Stimulated activated naive CD4-positive, alpha-beta T cell (primary cell): ENCODE measurements at regions not wholly inside any gene's neighbourhood (a gene's known extent, or its start where the extent isn't known, plus 50 kb on each side); places are given as distances from the start of the nearest gene placed in this dataset.
A peak's percentile ranks its signal among the peaks of the same experiment; 100 is the strongest.
"Not testable (repeated sequence)": the region's sequence is repeated elsewhere in the genome, so short reads cannot be mapped to it uniquely, and the experiment has no call there.

Experiments used
- DNase-seq, 6 experiments: peaks; one replicate each; lab custom pipeline; 2025; lab: John Stamatoyannopoulos, UW

DNA sequence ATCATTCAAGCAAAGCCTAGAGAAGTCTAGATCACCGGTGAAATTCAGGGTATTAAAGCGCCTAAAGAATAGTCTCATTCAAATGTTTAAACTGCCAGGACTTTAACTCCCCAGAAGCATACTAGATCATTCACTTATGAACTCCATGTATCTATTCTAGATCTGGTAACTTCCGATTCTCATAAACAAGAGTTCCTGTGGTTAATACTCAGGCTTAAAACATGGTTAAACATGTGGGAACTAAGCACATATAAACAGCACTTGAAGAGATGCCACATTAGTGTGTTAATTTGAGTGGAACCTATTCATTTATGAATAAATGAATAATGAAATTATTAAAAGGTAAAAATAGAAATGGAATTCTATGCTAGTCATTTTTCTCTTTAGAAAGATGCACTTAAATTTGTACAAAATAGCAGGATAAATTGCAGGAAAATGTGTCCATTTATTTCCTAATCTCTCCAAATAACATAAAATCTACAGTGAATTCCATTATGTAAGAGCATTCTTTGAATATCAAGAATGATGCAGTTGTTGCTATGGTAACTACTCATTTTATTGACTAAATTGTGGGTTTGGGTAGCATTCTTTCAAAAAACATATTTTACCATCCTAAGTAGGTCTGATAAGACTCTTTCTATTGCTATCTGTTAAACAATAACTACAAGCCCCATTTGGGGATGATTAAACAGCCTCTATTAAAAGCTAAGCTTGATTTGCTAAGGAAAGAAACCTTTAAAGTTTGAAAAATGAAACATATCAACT lies 147.6 kb upstream of the TMEM168 start:
- DNase-seq: peak in 2 of 6 experiments; percentile 5 to 29

DNA sequence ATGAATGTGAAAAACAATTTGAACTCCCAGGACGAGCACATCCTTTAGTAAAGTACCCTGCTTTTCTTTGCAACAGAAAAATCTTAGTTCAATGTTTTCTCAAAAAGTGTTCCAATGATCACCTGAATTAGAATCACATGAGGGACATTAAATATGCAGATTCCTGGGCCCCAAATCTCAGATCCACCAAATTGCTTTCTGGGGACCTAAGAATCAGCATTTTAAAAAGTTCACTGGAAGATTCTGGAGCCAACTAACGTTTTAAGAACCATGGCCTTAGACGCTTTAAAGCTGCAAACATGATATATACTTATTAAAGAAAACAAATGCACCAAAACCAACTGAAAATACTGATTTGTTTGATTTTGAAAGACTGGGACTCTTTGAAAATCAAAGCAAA lies 143.4 kb upstream of the TMEM168 start:
- no peak for DNase-seq

DNA sequence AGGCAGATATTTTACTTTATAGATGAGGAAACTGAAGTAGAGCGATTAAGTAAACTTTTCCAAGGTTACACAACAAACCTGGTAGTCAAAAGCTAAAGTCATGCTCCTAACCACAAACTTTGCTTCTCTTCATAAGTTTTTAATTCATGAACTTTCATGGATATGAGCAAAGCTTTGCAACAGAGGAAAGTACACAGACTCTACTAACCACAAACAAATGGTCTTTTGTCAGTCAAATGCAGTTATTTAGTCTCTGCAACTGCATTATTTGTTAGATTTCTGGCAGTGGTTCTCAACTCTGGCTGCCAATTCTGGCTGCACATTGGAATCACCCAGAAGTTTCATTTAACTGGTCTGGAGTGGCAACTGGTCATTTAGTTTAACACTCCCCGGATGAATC lies 140.6 kb upstream of the TMEM168 start:
- no peak for DNase-seq

DNA sequence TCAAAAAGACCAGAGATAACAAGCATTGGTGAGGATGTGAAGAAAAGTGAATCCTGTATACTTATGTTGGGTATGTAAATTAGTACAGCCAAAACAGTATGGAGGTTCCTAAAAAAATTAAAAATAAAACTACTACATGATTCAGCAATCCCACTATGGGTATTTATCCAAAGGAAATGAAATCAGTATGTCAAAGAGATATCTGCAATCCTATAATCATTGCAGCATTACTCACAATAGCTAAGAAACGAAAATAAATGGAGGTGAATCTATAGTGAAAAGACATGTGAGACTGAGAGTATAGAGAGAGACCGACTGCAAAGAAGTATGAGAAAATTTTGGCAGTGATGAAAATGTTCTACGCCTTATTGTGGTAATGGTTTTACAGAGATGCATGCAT lies 139.2 kb upstream of the TMEM168 start:
- no peak for DNase-seq

DNA sequence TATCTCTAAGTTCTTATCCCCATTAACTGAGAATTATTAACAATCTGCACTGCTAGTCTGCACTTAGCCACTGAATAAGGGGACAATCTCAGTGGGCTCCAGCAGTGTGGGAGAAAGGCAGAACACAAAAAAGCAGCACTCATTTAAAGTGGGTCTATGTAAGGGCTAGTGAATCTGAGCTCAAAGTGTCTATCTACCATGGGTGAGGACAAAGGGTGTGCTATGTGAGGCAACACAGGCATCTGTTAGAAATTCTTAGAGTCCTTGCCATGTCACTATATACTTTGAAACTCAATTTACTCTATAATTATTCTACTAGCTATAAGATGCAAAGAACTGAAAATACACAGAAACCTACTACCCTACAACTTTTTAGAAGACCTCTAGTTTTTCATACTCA lies 135.8 kb upstream of the TMEM168 start:
- DNase-seq: no peak

DNA sequence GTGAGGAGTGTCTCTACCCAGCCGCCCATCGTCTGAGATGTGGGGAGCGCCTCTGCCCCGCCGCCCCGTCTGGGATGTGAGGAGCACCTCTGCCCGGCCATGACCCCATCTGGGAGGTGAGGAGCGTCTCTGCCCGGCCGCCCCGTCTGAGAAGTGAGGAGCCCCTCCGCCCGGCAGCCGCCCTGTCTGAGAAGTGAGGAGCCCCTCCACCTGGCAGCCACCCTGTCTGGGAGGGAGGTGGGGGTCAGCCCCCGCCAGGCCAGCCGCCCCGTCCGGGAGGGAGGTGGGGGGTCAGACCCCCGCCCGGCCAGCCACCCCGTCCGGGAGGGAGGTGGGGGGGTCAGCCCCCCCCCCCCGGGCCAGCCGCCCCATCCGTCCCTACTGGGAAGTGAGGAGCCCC lies 132.4 kb upstream of the TMEM168 start:
- not testable (repeated sequence) for DNase-seq

DNA sequence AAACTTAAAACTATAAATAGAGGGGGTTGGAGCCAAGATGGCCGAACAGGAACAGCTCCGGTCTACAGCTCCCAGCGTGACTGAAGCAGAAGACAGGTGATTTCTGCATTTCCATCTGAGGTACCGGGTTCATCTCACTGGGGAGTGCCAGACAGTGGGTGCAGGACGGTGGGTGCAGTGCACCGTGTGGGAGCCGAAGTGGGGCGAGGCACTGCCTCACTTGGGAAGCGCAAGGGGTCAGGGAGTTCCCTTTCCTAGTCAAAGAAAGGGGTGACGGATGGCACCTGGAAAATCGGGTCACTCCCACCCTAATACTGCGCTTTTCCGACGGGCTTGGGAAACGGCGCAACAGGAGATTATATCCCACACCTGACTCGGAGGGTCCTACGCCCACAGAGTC lies 126.2 kb upstream of the TMEM168 start:
- DNase-seq: not testable (repeated sequence)

DNA sequence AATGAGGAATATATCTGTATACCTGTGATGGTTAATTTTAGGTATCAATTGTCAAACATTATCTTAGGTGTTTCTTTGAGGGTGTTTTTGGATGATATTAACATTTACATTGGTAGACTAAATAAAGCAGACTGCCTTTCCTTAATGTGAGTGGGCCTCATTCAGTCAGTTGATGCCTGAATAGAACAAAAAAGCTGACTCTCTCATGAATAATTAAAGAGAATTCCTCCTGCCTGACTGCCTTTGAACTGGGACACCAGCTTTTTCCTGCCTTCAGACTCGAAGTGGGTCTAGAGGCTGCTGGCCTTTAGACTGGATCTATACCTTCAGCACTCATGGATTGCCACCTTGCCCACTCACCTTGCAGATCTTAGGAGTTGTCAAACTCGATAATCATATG lies 117.9 kb upstream of the TMEM168 start:
- DNase-seq: no peak

DNA sequence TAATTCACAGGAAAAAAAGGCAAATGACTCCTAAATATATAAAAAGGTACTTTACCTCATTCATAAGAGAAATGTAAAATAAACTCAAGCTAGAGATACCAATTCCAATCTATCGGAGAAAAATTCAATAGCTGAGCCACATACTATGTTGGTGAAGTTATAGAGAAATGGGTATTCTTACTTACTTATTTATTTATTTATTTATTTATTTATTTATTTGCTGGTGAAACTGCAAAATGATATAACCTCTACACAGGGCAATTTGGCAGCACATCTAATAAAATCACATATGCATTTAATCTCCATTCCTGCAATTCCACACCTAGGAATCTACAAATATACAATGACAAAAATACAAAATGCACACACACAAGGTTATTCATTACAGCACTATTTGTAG lies 117.5 kb upstream of the TMEM168 start:
- DNase-seq: no peak

DNA sequence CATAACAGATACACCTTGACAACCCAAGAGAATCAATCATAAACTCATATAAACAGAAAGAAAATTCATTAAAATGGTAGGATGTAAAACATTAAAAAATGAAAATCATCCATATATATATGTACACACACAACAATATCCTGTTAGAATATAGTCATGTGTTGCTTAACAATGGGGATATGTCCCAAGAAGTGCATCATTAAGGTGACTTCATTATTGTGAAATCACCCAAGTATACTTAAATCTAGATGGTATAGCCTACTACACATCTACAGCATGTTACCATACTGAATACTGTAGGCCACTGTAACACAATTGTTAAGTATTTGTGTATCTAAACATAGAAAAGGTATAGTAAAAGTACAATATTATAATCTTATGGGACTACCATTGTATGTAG lies 115.8 kb upstream of the TMEM168 start:
- no peak for DNase-seq

DNA sequence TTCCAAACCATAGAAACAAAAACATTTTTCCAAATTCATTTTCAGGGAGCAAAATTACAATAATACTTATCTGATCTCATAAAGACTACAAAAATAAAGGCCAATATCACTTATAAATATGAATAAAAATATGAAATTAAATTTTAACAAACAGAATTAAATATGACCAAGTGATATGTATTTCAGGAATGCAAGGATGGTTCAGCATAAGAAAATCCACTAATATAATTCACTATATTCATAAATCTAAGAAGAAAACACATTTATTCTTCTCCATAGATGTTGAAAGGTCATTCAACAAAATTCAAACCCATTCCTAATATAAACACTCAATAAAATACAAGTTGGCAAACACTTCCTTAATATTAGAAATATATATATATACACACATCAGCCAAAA lies 115.2 kb upstream of the TMEM168 start:
- DNase-seq: no peak

DNA sequence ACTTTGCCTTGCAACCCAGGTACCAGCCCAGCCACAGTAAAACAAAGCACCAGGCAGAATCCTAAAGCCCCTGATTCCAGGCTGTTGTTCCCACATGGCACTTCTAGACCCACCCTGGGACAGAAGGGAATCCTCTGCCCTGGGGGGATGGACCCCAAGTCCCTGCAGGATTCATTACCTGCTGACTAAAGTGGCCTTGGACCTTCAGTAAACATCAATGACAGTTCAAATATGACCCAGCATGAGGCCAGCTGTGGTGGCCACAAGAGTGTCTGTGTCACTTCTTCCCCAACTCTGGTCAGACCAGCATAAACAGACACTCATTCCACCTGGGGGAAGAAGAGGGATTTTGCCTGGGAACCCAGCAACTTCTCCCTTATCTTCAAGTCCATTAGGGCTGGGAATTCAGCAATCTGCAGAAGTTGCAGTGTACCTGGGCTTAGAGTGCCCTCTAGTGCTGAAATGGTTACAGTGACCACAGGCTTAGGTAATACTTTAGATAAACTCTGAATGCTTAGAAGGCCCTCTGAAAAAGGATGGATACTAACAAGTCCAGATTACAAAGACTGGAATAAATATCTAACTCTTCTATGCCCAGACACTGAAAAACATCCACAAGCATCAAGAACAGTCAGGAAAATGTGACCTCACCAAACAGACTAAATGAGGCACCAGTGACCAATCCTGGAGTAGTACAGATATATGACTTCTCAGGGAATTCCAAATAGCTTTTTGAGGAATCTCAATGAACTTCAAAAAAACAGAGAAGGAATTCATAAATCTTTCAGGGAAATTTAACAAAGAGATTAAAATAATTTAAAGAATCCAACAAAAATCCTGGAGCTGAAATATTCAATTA lies 108.5 kb upstream of the TMEM168 start:
- DNase-seq: peak in 3 of 6 experiments; percentile 1 to 15 (median 8)

DNA sequence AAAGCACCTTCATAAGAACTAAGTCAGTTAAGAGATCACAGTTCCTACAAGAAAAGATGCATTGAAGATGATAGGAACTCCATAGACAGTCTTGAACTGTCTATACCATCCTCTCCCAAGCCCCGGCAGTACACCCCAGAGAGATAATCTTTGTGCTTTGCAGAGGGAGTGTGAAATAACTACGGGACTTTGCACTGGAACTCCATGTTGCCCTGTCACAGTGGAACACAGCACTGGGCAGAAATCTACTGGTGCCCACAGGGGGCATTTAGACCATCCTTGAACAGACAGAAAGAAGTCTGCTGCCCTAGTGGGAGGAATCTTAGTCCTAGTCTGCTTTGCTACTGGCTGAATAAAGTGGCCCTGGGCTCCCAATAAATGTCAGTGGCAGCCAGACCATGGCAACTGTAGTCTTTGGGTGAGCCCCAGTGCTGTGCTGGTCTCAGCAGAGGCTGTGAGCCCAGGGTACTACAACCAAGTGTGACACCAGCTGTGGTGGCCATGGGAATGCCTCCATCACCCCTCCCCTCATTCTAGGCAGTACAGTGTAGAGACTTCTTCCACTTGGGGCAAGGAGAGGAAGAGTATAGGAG lies 107.7 kb upstream of the TMEM168 start:
- DNase-seq: no peak

DNA sequence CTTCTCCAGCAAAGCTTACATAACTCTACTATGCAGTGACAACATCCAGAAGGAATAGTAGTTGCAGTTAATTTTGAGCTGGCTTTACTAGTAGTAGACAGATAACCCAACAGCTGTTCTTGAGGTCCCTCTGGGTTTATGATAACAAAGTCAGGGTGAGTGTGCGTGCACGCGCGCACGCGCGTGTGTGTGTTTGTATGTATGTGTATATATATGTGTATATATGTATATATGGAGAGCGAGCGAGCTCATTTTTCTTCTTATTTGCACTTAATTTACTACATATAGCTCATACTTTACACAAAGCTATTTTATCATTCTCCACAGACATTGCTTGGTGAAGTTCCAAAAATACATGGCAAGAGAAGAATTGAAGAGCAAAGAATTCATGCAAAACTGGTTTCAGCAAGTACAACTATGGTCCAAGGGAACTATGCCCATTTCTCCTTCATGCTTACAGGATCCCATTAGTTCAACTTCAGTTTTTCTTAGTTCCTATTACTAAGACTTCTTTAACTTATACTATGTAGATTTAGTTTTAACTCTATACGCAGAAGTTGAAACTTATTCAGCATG lies 105.9 kb upstream of the TMEM168 start:
- no peak for DNase-seq

DNA sequence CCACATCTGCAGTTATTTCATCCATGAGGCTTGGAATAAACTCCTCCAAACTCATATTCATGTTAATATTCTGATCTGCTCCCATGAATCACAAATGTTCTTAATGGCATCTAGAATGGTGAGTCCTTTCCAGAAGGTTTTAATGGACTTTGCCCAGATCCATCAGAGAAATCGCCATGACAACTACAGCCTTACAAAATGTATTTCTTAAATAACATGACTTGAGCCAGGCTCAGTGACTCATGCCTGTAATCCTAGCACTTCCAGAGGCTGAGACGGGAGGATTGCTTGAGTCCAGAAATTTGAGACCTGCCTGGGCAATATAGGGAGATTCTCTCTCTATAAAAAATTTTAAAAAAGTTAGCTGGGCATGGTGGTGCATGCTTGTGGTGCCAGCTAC lies 102.1 kb upstream of the TMEM168 start:
- no peak for DNase-seq

DNA sequence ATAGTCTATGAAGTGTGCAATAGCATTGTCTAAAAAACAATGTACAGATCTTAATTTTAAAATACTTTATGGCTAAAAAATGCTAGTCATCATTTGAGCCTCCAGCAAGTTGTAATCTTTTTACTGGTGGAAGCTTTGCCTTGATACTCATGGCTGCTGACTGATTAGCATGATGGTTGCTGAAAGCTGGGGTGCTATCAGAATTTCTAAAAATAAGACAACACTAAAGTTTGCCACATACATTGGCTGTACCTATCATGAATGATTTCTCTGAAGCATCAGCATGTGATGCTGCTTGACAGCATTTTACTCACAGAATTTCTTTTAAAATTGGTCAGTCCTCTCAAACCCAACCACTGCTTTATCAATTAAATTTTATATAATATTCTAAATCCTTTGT lies 101.5 kb upstream of the TMEM168 start:
- no peak for DNase-seq

DNA sequence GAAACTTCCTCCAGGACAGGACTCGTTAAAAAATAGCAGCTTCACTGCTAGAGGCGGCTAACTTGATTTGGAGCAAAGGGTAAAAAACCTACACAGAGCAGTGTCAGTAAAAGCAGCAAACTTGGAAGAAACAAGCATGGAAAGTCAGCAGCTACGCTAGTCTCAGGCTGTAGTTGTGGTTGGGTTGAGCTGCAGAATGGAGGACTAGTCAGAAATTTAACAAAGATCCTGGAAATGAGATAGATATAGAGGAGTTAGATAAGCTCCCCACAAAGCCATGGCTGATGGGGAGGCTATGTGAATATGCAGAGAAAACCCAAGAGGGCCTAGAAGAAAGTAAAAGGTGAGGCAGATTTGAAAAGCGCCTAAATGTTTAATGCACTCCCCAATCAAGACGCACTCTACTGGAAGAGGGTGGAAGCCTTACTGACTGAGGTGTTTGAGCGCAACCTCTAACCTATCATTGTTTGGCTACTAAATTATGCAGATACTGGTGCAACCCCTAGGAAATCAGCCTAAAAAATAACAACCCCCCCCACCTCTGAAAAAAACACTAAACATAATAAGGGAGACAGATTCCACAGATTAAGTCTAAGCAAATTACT lies 99.7 kb upstream of the TMEM168 start:
- DNase-seq: no peak

DNA sequence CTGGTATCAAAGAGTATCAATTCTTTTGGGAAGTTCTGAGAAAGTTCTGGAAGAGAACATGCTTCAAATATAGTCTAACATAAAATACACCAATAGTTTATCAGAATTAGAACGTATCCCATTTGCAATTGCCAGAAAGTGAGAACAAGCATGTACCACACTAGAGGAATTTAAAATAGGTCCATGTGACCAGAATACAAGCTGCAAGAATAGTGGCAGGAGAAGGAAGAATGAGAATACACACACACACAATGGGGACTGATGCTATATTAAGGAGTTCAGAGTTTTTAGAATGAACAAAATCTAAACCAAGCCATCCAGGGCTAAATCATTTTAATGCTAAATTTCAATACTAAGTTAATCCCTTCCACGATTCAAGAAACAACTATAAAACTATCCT lies 99.1 kb upstream of the TMEM168 start:
- no peak for DNase-seq

DNA sequence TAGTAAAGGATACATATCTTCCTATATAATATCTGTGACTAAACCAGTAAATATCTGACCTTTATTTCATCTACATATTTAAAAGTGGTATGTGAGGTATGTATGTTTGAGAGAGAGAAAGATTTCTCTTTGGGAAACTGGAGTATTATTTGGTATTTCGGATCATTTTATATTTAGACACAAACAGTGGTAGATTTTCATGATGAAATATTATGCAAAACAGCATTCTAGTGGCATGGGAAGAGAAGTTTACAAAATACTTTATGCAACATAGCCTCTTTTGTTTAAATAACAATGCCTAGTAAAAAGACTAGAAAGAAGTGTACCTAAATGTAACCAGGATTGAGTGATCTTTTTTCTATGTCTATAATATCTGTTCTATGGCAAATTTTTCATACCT lies 98.6 kb upstream of the TMEM168 start:
- no peak for DNase-seq

DNA sequence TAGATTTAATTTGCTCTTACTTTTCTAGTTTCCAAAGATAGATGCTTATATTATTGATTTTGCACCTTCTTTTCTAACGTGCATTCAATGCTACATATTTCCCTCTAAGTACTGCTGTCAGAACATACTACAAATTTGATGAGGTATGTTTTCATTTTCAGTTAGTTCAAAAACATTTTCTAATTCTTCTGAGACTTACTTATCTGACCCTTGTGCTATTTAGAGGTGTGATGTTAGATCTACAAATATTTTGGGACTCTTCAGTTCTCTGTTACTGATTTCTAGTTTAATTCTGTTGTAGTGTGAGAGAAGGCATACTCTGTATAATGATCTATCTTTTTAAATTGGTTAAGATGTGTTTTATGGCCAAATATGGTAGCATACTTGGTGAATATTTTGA lies 97.8 kb upstream of the TMEM168 start:
- no peak for DNase-seq

DNA sequence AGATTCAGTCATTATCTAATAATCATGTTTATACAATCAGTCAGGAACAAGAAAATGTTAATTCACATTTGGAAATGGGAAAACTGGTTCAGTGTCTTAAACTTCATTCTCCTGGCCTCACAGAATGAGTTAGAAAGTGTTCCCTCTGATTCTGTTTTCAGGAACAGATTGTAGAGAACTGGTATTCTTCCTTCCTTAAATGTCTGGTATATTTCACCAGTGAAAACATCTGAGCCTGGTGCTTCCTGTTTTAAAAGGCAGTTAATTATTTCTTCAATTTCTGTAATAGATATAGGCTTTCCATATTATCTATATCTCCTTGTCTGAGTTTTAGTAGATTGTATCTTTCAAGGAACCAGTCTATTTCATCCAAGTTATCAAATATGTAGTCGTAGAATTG lies 97.1 kb upstream of the TMEM168 start:
- no peak for DNase-seq

DNA sequence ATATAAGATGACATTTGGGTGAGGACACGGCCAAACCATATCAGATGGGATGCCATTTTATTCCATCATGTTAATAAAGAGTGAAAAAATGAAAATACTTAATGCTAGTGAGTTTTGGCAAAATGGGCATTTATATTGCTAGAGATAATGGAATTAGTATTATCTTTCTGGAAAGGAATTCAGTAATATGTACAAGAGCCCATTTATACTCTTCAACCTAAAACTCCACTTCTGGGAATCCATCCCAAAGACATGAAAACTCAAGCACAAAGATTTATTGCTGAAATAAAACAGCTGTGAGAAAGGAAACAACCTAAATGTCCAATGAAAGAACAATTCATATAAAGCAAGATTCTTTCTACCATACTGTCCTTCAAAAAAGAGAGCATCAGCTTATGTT lies 96.0 kb upstream of the TMEM168 start:
- no peak for DNase-seq
